ENCODE measurements at regions not wholly inside any gene's neighbourhood (a gene's known extent, or its start where the extent isn't known, plus 50 kb on each side); places are given as distances from the start of the nearest gene placed in this dataset.

DNA sequence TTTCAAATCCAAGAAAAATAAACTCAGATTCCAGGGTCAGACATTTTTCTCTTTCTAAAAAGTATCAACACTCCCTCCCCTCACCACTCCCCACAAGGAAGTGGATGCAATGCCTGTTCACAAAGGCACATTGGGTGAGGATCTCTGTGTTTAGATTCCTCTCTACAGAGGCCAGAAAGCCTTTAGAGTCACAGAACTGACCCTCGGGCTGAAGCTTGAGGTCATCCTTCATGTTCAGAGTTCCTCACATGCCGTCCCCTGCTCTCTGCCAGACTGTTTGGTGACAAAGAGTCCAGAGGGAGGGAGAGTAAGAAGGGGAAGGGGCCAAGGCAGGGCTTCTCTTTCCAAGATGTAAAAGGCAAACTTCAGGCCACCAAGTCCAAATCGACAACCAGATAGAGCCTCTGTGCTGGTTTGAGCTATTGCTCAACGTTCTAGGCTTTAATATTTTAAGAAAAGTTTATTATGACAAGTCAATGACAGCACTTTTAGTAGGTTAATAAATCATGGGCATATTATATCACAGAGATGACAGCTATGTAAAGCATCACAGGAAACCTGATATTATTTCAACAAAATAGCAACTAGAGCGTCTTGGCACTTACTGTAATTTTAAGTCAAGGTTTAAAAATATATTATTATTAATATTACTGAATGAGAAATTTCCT is 269.4 kb downstream of the ETAA1 start:
- TF ChIP-seq EP300 (conservative IDR thresholded peaks at IDR 0.05; ENCODE audit: poor library complexity, severe bottlenecking) (no peak), RAD21 (conservative IDR thresholded peaks at IDR 0.05) (no peak), SMC3 (conservative IDR thresholded peaks at IDR 0.05; ENCODE audit: poor library complexity) (no peak), POLR2AphosphoS5 (IDR thresholded peaks at IDR 0.05) (peak; percentile 32), EZH2 (IDR thresholded peaks at IDR 0.05; ENCODE audit: borderline replicate concordance, insufficient read depth, low read length, poor library complexity, severe bottlenecking) (no peak), TAF1 (IDR thresholded peaks at IDR 0.05; ENCODE audit: low read depth) (no peak), MXI1 (conservative IDR thresholded peaks at IDR 0.05; ENCODE audit: poor library complexity, severe bottlenecking) (no peak)
- TF ChIP-seq, protein P1, sequence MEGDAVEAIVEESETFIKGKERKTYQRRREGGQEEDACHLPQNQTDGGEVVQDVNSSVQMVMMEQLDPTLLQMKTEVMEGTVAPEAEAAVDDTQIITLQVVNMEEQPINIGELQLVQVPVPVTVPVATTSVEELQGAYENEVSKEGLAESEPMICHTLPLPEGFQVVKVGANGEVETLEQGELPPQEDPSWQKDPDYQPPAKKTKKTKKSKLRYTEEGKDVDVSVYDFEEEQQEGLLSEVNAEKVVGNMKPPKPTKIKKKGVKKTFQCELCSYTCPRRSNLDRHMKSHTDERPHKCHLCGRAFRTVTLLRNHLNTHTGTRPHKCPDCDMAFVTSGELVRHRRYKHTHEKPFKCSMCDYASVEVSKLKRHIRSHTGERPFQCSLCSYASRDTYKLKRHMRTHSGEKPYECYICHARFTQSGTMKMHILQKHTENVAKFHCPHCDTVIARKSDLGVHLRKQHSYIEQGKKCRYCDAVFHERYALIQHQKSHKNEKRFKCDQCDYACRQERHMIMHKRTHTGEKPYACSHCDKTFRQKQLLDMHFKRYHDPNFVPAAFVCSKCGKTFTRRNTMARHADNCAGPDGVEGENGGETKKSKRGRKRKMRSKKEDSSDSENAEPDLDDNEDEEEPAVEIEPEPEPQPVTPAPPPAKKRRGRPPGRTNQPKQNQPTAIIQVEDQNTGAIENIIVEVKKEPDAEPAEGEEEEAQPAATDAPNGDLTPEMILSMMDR (IDR thresholded peaks at IDR 0.05; ENCODE audit: poor library complexity, severe bottlenecking) = no peak
- TF ChIP-seq, protein P2, sequence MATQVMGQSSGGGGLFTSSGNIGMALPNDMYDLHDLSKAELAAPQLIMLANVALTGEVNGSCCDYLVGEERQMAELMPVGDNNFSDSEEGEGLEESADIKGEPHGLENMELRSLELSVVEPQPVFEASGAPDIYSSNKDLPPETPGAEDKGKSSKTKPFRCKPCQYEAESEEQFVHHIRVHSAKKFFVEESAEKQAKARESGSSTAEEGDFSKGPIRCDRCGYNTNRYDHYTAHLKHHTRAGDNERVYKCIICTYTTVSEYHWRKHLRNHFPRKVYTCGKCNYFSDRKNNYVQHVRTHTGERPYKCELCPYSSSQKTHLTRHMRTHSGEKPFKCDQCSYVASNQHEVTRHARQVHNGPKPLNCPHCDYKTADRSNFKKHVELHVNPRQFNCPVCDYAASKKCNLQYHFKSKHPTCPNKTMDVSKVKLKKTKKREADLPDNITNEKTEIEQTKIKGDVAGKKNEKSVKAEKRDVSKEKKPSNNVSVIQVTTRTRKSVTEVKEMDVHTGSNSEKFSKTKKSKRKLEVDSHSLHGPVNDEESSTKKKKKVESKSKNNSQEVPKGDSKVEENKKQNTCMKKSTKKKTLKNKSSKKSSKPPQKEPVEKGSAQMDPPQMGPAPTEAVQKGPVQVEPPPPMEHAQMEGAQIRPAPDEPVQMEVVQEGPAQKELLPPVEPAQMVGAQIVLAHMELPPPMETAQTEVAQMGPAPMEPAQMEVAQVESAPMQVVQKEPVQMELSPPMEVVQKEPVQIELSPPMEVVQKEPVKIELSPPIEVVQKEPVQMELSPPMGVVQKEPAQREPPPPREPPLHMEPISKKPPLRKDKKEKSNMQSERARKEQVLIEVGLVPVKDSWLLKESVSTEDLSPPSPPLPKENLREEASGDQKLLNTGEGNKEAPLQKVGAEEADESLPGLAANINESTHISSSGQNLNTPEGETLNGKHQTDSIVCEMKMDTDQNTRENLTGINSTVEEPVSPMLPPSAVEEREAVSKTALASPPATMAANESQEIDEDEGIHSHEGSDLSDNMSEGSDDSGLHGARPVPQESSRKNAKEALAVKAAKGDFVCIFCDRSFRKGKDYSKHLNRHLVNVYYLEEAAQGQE (IDR thresholded peaks at IDR 0.05; ENCODE audit: borderline replicate concordance) = no peak

All from neural cell (in vitro differentiated cells).